ENCODE measurements at regions not wholly inside any gene's neighbourhood (a gene's known extent, or its start where the extent isn't known, plus 50 kb on each side); places are given as distances from the start of the nearest gene placed in this dataset.

DNA sequence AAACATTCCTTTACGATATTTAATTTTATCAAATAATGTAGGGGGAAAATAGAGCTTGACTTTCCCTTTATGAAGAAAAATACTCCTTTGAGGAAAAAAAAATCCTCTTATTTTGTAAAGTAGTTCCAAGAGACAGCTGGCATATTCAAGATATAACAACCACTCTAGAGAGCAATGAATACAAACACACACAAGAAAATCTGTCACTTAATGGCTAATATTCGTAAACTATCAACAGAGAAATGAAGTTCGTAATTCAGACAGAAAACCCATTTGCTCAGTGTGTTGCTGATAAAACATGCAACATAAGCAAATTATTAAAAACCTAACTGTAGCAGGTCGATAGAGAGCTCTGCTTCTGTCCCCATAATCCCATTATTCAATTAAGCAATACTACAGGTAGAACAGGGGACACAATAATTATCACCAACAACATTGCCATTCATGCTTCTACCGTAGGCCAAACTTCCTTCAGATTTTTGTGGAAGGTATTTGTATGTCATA is 714.4 kb upstream of the MARCKS start:
- Histone ChIP-seq H3K36me3 (ENCODE audit: insufficient read depth, low read length) (no peaks in the 10 kb centered on the region), H3K4me2 (ENCODE audit: low read length) (no peak overlapping the region), H3K9me3 (ENCODE audit: low read length) (no peaks in the 10 kb centered on the region), H3K4me1 (ENCODE audit: insufficient read depth, low read length, severe bottlenecking) (no peaks in the 10 kb centered on the region), H3F3A (ENCODE audit: insufficient read depth, low read length) (no peaks in the 10 kb centered on the region), H3K4me3 (ENCODE audit: low read depth, low read length, poor library complexity, severe bottlenecking) (no peak overlapping the region), H2AFZ (ENCODE audit: low read length) (no peak overlapping the region), H3K9ac (ENCODE audit: low read length) (no peak overlapping the region), H3K27ac (ENCODE audit: low read depth, low read length, poor library complexity, severe bottlenecking) (no peak overlapping the region), H3K79me2 (ENCODE audit: insufficient read depth, low read length) (no peaks in the 10 kb centered on the region), H3K27me3 (ENCODE audit: insufficient read depth, low read length) (no peaks in the 10 kb centered on the region), H4K20me1 (ENCODE audit: insufficient read depth, low read length) (no peaks in the 10 kb centered on the region), H3K9me2 (ENCODE audit: low read depth, low read length) (no peaks in the 10 kb centered on the region)
- TF ChIP-seq, protein P1, sequence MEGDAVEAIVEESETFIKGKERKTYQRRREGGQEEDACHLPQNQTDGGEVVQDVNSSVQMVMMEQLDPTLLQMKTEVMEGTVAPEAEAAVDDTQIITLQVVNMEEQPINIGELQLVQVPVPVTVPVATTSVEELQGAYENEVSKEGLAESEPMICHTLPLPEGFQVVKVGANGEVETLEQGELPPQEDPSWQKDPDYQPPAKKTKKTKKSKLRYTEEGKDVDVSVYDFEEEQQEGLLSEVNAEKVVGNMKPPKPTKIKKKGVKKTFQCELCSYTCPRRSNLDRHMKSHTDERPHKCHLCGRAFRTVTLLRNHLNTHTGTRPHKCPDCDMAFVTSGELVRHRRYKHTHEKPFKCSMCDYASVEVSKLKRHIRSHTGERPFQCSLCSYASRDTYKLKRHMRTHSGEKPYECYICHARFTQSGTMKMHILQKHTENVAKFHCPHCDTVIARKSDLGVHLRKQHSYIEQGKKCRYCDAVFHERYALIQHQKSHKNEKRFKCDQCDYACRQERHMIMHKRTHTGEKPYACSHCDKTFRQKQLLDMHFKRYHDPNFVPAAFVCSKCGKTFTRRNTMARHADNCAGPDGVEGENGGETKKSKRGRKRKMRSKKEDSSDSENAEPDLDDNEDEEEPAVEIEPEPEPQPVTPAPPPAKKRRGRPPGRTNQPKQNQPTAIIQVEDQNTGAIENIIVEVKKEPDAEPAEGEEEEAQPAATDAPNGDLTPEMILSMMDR (IDR thresholded peaks at IDR 0.05; ENCODE audit: low read length) = no peak
- TF ChIP-seq EZH2 (IDR thresholded peaks at IDR 0.05; ENCODE audit: borderline replicate concordance, low read length) = no peak

- Histone ChIP-seq H2AFZ (ENCODE audit: low read length) (no peak overlapping the region), H3F3A (ENCODE audit: insufficient read depth, low read length) (no peaks in the 10 kb centered on the region), H3K4me2 (ENCODE audit: low read length) (no peak overlapping the region), H3K4me1 (ENCODE audit: insufficient read depth, low read length, severe bottlenecking) (no peaks in the 10 kb centered on the region), H3K9me3 (ENCODE audit: low read length) (no peaks in the 10 kb centered on the region), H3K4me3 (ENCODE audit: low read depth, low read length, poor library complexity, severe bottlenecking) (no peak overlapping the region), H4K20me1 (ENCODE audit: insufficient read depth, low read length) (no peaks in the 10 kb centered on the region), H3K27me3 (ENCODE audit: insufficient read depth, low read length) (no peaks in the 10 kb centered on the region), H3K27ac (ENCODE audit: low read depth, low read length, poor library complexity, severe bottlenecking) (no peak overlapping the region), H3K79me2 (ENCODE audit: insufficient read depth, low read length) (no peaks in the 10 kb centered on the region), H3K9me2 (ENCODE audit: low read depth, low read length) (no peaks in the 10 kb centered on the region), H3K36me3 (ENCODE audit: insufficient read depth, low read length) (no peaks in the 10 kb centered on the region), H3K9ac (ENCODE audit: low read length) (no peak overlapping the region)
- TF ChIP-seq EZH2 (IDR thresholded peaks at IDR 0.05; ENCODE audit: borderline replicate concordance, low read length) = no peak
- TF ChIP-seq, protein P1 (IDR thresholded peaks at IDR 0.05; ENCODE audit: low read length) = no peak
These were observed 713.9 kb upstream of the MARCKS start for GRCh38 chr6:113143206-113143605.

GRCh38 chr6:113144117-113144516 is 713.0 kb upstream of the MARCKS start:
- Histone ChIP-seq H3K27ac (ENCODE audit: low read depth, low read length, poor library complexity, severe bottlenecking) (no peak overlapping the region), H3K36me3 (ENCODE audit: insufficient read depth, low read length) (no peaks in the 10 kb centered on the region), H3K9me2 (ENCODE audit: low read depth, low read length) (no peaks in the 10 kb centered on the region), H3K4me2 (ENCODE audit: low read length) (no peak overlapping the region), H3K4me1 (ENCODE audit: insufficient read depth, low read length, severe bottlenecking) (no peaks in the 10 kb centered on the region), H3K9ac (ENCODE audit: low read length) (no peak overlapping the region), H4K20me1 (ENCODE audit: insufficient read depth, low read length) (no peaks in the 10 kb centered on the region), H3F3A (ENCODE audit: insufficient read depth, low read length) (no peaks in the 10 kb centered on the region), H3K79me2 (ENCODE audit: insufficient read depth, low read length) (no peaks in the 10 kb centered on the region), H3K27me3 (ENCODE audit: insufficient read depth, low read length) (no peaks in the 10 kb centered on the region), H3K9me3 (ENCODE audit: low read length) (no peaks in the 10 kb centered on the region), H2AFZ (ENCODE audit: low read length) (no peak overlapping the region), H3K4me3 (ENCODE audit: low read depth, low read length, poor library complexity, severe bottlenecking) (no peak overlapping the region)
- TF ChIP-seq, protein P1 (IDR thresholded peaks at IDR 0.05; ENCODE audit: low read length) = no peak
- TF ChIP-seq EZH2 (IDR thresholded peaks at IDR 0.05; ENCODE audit: borderline replicate concordance, low read length) = no peak
